HUES6 (cell line): ENCODE measurements at regions not wholly inside any gene's neighbourhood (a gene's known extent, or its start where the extent isn't known, plus 50 kb on each side); places are given as distances from the start of the nearest gene placed in this dataset.
"Not testable (repeated sequence)": the region's sequence is repeated elsewhere in the genome, so short reads cannot be mapped to it uniquely, and the experiment has no call there.

ENCODE experiments used
- H3K27ac ChIP-seq: 2 replicates; pipeline ENCODE4 v1.7.0; 2013; ENCODE audit warnings: low read depth, mild to moderate bottlenecking, low read length, inconsistent platforms
- H3K27me3 ChIP-seq: 2 replicates; pipeline ENCODE4 v1.6.1; 2013; ENCODE audit warnings: low read length; ENCODE audit not compliant: control insufficient read depth, insufficient read depth
- H3K36me3 ChIP-seq: 2 replicates; pipeline ENCODE4 v1.6.1; 2013; ENCODE audit warnings: low read length; ENCODE audit not compliant: control insufficient read depth, insufficient read depth
- H3K4me1 ChIP-seq: 2 replicates; pipeline ENCODE4 v1.6.1; 2013; ENCODE audit warnings: low read length; ENCODE audit not compliant: control insufficient read depth, insufficient read depth
- H3K4me3 ChIP-seq: 2 replicates; pipeline ENCODE4 v1.5.1; 2013; ENCODE audit warnings: low read depth, low read length
- H3K9ac ChIP-seq: one replicate; pipeline ENCODE4 v1.6.1; 2013; ENCODE audit warnings: mild to moderate bottlenecking, low read length
- H3K9me3 ChIP-seq: 2 replicates; pipeline ENCODE4 v1.6.1; 2013; ENCODE audit warnings: low read depth, low read length; ENCODE audit not compliant: control insufficient read depth, insufficient read depth

GRCh38 chr5:38678697-38679096 is 122.3 kb upstream of the LIFR start:
- not testable (repeated sequence) for H3K4me1 ChIP-seq, H3K9me3 ChIP-seq, H3K4me3 ChIP-seq, H3K27me3 ChIP-seq, H3K36me3 ChIP-seq, H3K27ac ChIP-seq, H3K9ac ChIP-seq

- Histone ChIP-seq H3K27ac (no peak overlapping the region), H3K27me3 (no peaks in the 10 kb centered on the region), H3K9ac (no peak overlapping the region), H3K36me3 (no peaks in the 10 kb centered on the region), H3K9me3 (no peaks in the 10 kb centered on the region), H3K4me1 (no peaks in the 10 kb centered on the region), H3K4me3 (no peak overlapping the region)
These were observed 123.8 kb upstream of the LIFR start for GRCh38 chr5:38680094-38680825.

DNA sequence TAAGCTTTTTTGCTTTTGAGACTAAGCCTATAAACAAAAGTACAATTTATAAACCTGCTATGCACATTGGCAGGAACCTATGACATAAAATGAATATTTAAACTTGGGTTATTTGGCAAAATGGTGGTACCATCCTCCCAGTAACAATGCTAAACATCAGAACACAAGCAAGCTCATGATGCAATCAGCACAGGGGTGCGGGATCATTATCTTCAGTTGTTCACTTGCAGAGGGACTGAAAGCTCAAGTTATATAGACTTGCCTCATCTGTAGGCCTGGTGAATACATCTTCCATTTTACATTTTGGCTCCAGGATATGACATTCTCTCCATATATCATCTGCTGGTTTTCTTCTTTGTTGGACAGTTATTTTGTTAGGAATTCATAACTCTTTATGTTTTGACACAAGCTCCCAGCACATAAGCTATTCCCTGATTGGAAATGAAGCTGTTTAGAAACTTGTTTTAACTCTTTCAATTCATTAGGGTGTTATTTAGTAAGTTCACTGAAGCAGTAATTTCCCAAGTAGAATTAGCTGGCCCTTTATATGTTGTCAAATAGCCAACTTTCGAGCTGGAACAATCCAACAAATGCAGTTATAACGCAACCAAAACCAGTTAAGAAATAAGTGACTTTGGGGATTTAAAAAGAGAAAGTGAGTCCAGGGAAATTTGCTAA is 124.7 kb upstream of the LIFR start:
- Histone ChIP-seq H3K9ac (no peak overlapping the region), H3K27ac (no peak overlapping the region), H3K9me3 (no peaks in the 10 kb centered on the region), H3K4me3 (no peak overlapping the region), H3K36me3 (no peaks in the 10 kb centered on the region), H3K4me1 (no peaks in the 10 kb centered on the region), H3K27me3 (no peaks in the 10 kb centered on the region)

GRCh38 chr5:38681966-38682365 is 125.5 kb upstream of the LIFR start:
- H3K4me1 ChIP-seq = no peaks in the 10 kb centered on the region
- no peaks in the 10 kb centered on the region for H3K27me3 ChIP-seq
- H3K4me3 ChIP-seq = no peak overlapping the region
- H3K36me3 ChIP-seq = no peaks in the 10 kb centered on the region
- no peak overlapping the region for H3K27ac ChIP-seq
- H3K9ac ChIP-seq = no peak overlapping the region
- H3K9me3 ChIP-seq = no peaks in the 10 kb centered on the region

GRCh38 chr5:38686658-38687057 is 130.2 kb upstream of the LIFR start:
- no peak overlapping the region for H3K27ac ChIP-seq
- no peaks in the 10 kb centered on the region for H3K27me3 ChIP-seq
- H3K9ac ChIP-seq = no peak overlapping the region
- no peaks in the 10 kb centered on the region for H3K4me1 ChIP-seq
- H3K36me3 ChIP-seq = no peaks in the 10 kb centered on the region
- H3K9me3 ChIP-seq = no peaks in the 10 kb centered on the region; the same call in 1 of the 2 replicates
- no peak overlapping the region for H3K4me3 ChIP-seq

DNA sequence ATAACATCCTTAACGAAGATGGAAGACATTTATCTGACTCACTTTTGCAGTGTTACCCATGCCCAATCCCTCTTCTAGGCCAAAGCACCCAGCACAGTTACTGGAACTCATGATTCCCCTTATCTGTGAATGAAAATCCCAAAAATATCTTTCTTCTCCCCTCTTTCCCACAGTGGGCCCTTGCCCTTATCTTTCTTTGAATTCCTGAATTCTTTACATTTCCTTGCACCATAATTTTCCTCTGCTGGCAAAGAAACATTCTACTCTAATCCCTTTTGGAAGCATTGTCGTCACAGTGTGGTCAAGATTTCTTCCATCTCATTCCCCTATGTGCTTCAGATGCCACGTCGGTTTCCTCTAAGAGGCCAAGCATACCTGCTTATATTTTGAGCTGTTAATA is 135.9 kb upstream of the LIFR start:
- H3K4me3 ChIP-seq = no peak overlapping the region
- no peaks in the 10 kb centered on the region; the same call in 1 of the 2 replicates for H3K9me3 ChIP-seq
- H3K36me3 ChIP-seq = no peaks in the 10 kb centered on the region
- H3K27ac ChIP-seq = no peak overlapping the region
- H3K9ac ChIP-seq = no peak overlapping the region
- H3K27me3 ChIP-seq = no peaks in the 10 kb centered on the region
- H3K4me1 ChIP-seq = peaks cover 15% of the 10 kb centered on the region; the same call in 1 of the 2 replicates

DNA sequence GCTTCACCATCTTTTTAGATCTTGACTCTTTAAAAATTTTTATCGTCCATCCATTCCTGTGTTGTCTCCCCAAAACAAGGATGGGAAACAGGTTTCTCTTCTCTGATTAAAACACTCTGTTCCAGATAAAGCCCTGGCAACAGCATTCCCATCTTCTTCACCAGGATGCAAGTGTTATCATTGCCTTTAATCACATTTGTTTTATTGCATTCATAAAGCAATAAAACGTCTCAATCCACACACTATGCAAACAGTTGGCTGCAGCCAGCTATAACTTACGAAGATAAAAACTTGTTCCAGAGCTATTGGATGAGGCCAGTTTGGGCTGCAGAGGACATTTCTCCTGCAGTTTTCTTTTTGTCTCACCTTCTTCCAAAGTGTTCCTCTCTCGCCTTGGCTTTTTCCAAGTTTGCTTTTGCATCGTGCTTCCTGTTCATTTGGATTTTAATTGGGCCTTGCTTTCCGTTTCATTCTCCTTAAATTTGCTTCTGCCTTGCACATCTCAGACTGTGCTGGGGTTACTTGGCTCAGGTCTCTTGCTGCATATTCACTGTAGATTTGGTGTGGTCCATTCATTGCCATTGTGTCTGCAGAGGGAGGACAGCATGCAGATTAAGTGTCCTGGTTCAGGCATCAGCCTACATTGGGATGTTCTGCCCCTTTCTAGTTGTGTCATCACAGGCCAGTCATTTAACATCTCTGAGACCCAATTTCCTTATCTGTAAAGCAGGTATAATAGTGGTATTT is 136.5 kb upstream of the LIFR start:
- peaks cover 15% of the 10 kb centered on the region; the same call in 1 of the 2 replicates for H3K4me1 ChIP-seq
- H3K4me3 ChIP-seq = no peak overlapping the region

GRCh38 chr5:38695021-38695958 is 138.8 kb upstream of the LIFR start:
- H3K9ac ChIP-seq = no peak overlapping the region
- H3K27ac ChIP-seq = no peak overlapping the region
- no peak overlapping the region for H3K4me3 ChIP-seq
- H3K36me3 ChIP-seq = no peaks in the 10 kb centered on the region
- H3K9me3 ChIP-seq = peaks cover 16% of the 10 kb centered on the region; the same call in 1 of the 2 replicates
- H3K27me3 ChIP-seq = no peaks in the 10 kb centered on the region
- peaks cover 15% of the 10 kb centered on the region; the same call in 1 of the 2 replicates for H3K4me1 ChIP-seq

More for the DNA sequence above, 136.5 kb upstream of the LIFR start:
- H3K9me3 ChIP-seq = peaks cover 4% of the 10 kb centered on the region; the same call in 1 of the 2 replicates
- H3K27me3 ChIP-seq = no peaks in the 10 kb centered on the region
- H3K9ac ChIP-seq = no peak overlapping the region
- H3K36me3 ChIP-seq = no peaks in the 10 kb centered on the region
- H3K27ac ChIP-seq = no peak overlapping the region

- H3K36me3 ChIP-seq = no peaks in the 10 kb centered on the region
- H3K4me1 ChIP-seq = peaks cover 15% of the 10 kb centered on the region; the same call in 1 of the 2 replicates
- H3K4me3 ChIP-seq = no peak overlapping the region
- H3K9ac ChIP-seq = no peak overlapping the region
- no peak overlapping the region for H3K27ac ChIP-seq
- peaks cover 16% of the 10 kb centered on the region; the same call in 1 of the 2 replicates for H3K9me3 ChIP-seq
- no peaks in the 10 kb centered on the region for H3K27me3 ChIP-seq
These were observed 140.6 kb upstream of the LIFR start for GRCh38 chr5:38697013-38697412.

GRCh38 chr5:38705529-38705928 is 140.3 kb upstream of the OSMR start:
- not testable (repeated sequence) for H3K9ac ChIP-seq, H3K4me3 ChIP-seq, H3K36me3 ChIP-seq, H3K27me3 ChIP-seq, H3K27ac ChIP-seq, H3K9me3 ChIP-seq, H3K4me1 ChIP-seq
